B cell (primary cell): ENCODE measurements at regions not wholly inside any gene's neighbourhood (a gene's known extent, or its start where the extent isn't known, plus 50 kb on each side); places are given as distances from the start of the nearest gene placed in this dataset.

Source experiments
- ATAC-seq: fragments of 200-7000 bp; cut with Tn5 transposase; one replicate; pipeline ENCODE4 v1.10.0; 2021; ENCODE audit warnings: low read depth, mild to moderate bottlenecking, moderate number of reproducible peaks, moderate library complexity
- CTCF ChIA-PET: fragments of 350-600 bp; sonication (Branson Sonifier 250); formaldehyde crosslinking; loops from one replicate; lab custom pipeline; 2021; ENCODE audit warnings: antibody characterized with exemption, inconsistent platforms; lab: Charles Lee
- POLR2A ChIA-PET: fragments of 350-600 bp; sonication (Branson Sonifier 250); formaldehyde crosslinking; loops from one replicate; lab custom pipeline; 2021; ENCODE audit warnings: antibody characterized with exemption; lab: Charles Lee
- DNase-seq: peaks from one replicate; pipeline ENCODE4 v3.0.0; 2013
- H2AFZ ChIP-seq: 2 replicates; pipeline ENCODE4 v1.6.1; 2012; ENCODE audit warnings: mild to moderate bottlenecking, low read depth, low read length; ENCODE audit not compliant: insufficient read depth, poor library complexity, severe bottlenecking
- H3K27ac ChIP-seq, 2 donors: 1 replicate in 1 of 2; 2 replicates in 1 of 2; pipeline ENCODE4 v1.5.1; 2012 to 2013; ENCODE audit warnings: low read length in 2 of 2, mild to moderate bottlenecking in 2 of 2, moderate library complexity in 1 of 2
- H3K27me3 ChIP-seq, 4 experiments: fragments of 200-600 bp in 1 of 4; sonication (generic) in 1 of 4; replicated peaks in 1 of 4; 1 replicate in 2 of 4; 2 replicates in 2 of 4; pipeline versions ENCODE4 v1.6.1 to v1.7.0; 2013 to 2016; ENCODE audit warnings: low read length in 3 of 4, mild to moderate bottlenecking in 2 of 4, mixed read lengths in 1 of 4, moderate library complexity in 1 of 4; ENCODE audit not compliant: insufficient read depth in 4 of 4, control insufficient read depth in 3 of 4; ENCODE audit errors: control extremely low read depth in 1 of 4
- H3K36me3 ChIP-seq, 2 experiments: replicated peaks in 1 of 2; 1 replicate in 1 of 2; 2 replicates in 1 of 2; pipeline versions ENCODE4 v1.6.1 to v1.7.1; 2013; ENCODE audit warnings: low read length in 1 of 2; ENCODE audit not compliant: insufficient read depth in 2 of 2, control insufficient read depth in 1 of 2; ENCODE audit errors: control extremely low read depth in 1 of 2, extremely low read depth in 1 of 2
- H3K4me1 ChIP-seq, 2 donors: fragments of 200-600 bp in 1 of 2; sonication (generic) in 1 of 2; 1 replicate in 1 of 2; 2 replicates in 1 of 2; pipeline versions ENCODE4 v1.5.1 to v1.6.1; 2013 to 2017; ENCODE audit warnings: low read length in 2 of 2; ENCODE audit not compliant: control insufficient read depth in 2 of 2, insufficient read depth in 2 of 2
- H3K4me2 ChIP-seq: replicated peaks from 2 replicates; pipeline ENCODE3; 2012; ENCODE audit warnings: mild to moderate bottlenecking, low read depth, low read length; ENCODE audit not compliant: poor library complexity, severe bottlenecking
- H3K4me3 ChIP-seq, 5 experiments: fragments of 200-600 bp in 1 of 5; sonication (generic) in 1 of 5; 1 replicate in 3 of 5; 2 replicates in 2 of 5; pipeline versions ENCODE4 v1.5.1 to v1.7.0; 2011 to 2016; ENCODE audit warnings: low read length in 4 of 5, mild to moderate bottlenecking in 4 of 5, low read depth in 2 of 5, control low read depth in 1 of 5, moderate library complexity in 1 of 5; ENCODE audit not compliant: insufficient read depth in 1 of 5; ENCODE audit errors: control extremely low read depth in 1 of 5, extremely low read depth in 1 of 5
- H3K79me2 ChIP-seq: fragments of 200-600 bp; sonication (generic); one replicate; pipeline ENCODE4 v1.6.0; 2016; ENCODE audit warnings: low read length; ENCODE audit not compliant: control insufficient read depth, insufficient read depth
- H3K9ac ChIP-seq: fragments of 200-600 bp; sonication (generic); 2 replicates; pipeline ENCODE4 v1.6.1; 2017; ENCODE audit warnings: mild to moderate bottlenecking, low read length, moderate library complexity
- H3K9me3 ChIP-seq, 3 donors: one replicate each; pipeline versions ENCODE4 v1.6.1 to v1.7.1; 2013; ENCODE audit warnings: low read length in 2 of 3; ENCODE audit not compliant: control insufficient read depth in 2 of 3, insufficient read depth in 1 of 3; ENCODE audit errors: control extremely low read depth in 1 of 3
- H4K20me1 ChIP-seq: 2 replicates; pipeline ENCODE4 v1.6.0; 2012; ENCODE audit warnings: mild to moderate bottlenecking, low read length; ENCODE audit not compliant: insufficient read depth, control insufficient read depth, poor library complexity, severe bottlenecking
- H3K27ac Mint-ChIP-seq: one replicate; pipeline ENCODE4 v1.8.0; 2021; ENCODE audit warnings: mixed read lengths
- H3K27me3 Mint-ChIP-seq: one replicate; pipeline ENCODE4 v1.8.0; 2021; ENCODE audit warnings: mixed read lengths
- H3K4me1 Mint-ChIP-seq: one replicate; pipeline ENCODE4 v1.8.0; 2021; ENCODE audit warnings: mixed read lengths
- H3K4me3 Mint-ChIP-seq: one replicate; pipeline ENCODE4 v1.8.0; 2021; ENCODE audit warnings: mixed read lengths
- H3K9me3 Mint-ChIP-seq: one replicate; pipeline ENCODE4 v1.8.0; 2022; ENCODE audit warnings: mixed read lengths; ENCODE audit not compliant: insufficient read depth
- EZH2 ChIP-seq: IDR thresholded peaks from 2 replicates; pipeline ENCODE4 v1.6.1; 2012; ENCODE audit warnings: borderline replicate concordance, low read depth, mild to moderate bottlenecking, moderate library complexity, low read length; ENCODE audit not compliant: insufficient read depth, poor library complexity, severe bottlenecking
- WGBS: methylation state at CpG from one replicate; pipeline ENCODE4 v1.1.5; 2013; ENCODE audit warnings: missing lambda C conversion rate; ENCODE audit not compliant: insufficient coverage; 5-methylcytosine and 5-hydroxymethylcytosine counted together
- intact Hi-C: fragments of 100-400 bp; cut with micrococcal nuclease; formaldehyde crosslinking; loops from one replicate; pipeline ENCODE4 v1.10.0; 2022
- TF ChIP-seq, protein P1 (sequence below): fragments of 200-600 bp; IDR thresholded peaks from one replicate; pipeline ENCODE4 v1.8.0; 2022; ENCODE audit warnings: antibody characterized with exemption, mild to moderate bottlenecking

DNA sequence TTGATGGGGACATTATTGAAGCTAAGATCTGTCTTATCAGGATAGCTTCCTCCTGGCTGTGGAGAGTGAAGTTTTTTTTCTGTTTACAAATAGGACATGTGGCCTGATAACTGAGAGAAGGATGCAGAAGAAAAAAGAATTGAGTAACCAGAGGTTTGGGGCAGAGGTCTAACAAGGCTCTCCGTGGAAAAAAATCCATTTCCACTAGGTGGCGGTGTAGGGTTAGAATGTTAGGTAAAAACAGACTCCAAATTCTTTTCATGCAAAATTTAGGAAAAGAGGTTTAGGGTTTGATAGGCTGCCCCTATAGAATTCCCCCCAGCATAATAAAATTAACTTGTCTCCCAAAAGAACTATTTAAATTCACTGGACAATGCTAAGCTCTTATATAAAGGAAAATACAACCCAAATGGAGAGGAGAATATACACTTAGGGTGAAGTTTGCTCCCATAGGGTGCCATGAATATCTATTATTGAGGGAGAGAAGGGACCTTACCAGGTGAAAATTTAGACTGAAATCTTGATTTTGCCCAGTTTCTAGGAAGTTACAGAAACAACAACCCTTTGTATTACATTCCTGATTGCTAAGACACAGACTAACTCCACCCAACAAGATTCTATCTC is 1560.4 kb downstream of the OTOL1 start:
- POLR2A ChIA-PET = no interaction called here
- TF ChIP-seq, protein P1, sequence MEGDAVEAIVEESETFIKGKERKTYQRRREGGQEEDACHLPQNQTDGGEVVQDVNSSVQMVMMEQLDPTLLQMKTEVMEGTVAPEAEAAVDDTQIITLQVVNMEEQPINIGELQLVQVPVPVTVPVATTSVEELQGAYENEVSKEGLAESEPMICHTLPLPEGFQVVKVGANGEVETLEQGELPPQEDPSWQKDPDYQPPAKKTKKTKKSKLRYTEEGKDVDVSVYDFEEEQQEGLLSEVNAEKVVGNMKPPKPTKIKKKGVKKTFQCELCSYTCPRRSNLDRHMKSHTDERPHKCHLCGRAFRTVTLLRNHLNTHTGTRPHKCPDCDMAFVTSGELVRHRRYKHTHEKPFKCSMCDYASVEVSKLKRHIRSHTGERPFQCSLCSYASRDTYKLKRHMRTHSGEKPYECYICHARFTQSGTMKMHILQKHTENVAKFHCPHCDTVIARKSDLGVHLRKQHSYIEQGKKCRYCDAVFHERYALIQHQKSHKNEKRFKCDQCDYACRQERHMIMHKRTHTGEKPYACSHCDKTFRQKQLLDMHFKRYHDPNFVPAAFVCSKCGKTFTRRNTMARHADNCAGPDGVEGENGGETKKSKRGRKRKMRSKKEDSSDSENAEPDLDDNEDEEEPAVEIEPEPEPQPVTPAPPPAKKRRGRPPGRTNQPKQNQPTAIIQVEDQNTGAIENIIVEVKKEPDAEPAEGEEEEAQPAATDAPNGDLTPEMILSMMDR = peak; percentile 29
- no peak for TF ChIP-seq EZH2

DNA sequence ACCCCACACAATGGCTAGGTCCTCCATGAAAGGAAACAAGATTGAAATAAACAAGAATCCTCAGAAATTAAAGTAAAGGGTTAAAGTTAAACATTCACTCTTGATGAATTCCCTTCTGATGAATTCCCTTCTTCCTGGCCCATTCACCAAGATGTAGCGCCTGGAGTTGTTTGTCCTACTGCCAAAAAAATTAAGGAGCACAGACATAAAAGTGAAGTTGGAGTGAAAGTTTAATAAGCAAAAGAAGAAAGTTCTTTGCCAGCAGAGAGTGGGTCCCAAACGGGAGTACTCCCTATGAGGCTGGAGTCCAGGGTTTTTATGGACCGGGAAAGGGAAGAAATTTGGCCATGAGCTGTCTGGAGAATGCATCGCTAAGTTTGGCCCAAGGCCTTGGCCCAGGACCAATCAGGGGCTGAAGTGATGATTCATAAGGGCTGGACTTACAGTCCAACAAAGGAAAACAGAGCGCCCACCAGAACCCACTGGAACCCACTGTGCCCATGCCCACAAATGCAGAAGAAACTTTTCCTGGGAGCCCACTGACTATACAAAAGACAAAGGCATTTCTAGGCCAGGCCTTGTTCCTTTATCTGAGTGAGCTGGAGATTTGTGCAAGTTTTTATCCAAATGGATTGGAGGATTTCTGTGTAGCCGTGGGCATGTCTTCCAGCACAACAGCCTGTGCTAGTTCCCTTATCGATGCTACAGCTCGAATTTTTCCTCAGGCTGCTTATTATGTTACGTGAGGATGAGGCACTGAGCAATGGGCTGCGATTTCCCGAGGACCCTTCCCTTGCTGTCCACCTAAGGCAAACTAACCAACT is 1561.6 kb downstream of the OTOL1 start:
- Histone ChIP-seq H3K4me2 (no peak overlapping the region), H3K27me3 (no peaks in the 10 kb centered on the region), H2AFZ (no peak overlapping the region), H3K9me3 (no peaks in the 10 kb centered on the region), H3K79me2 (no peaks in the 10 kb centered on the region), H4K20me1 (no peaks in the 10 kb centered on the region), H3K4me3 (no peak overlapping the region), H3K27ac (no peak overlapping the region), H3K36me3 (no peaks in the 10 kb centered on the region), H3K9ac (no peak overlapping the region), H3K4me1 (no peaks in the 10 kb centered on the region)
- ChIA-PET POLR2A (no interaction called here), CTCF (no interaction called here)
- TF ChIP-seq, protein P1 = no peak
- TF ChIP-seq EZH2 = no peak
- Mint-ChIP-seq H3K27me3 (no peaks in the 10 kb centered on the region), H3K4me3 (no peak overlapping the region), H3K27ac (no peak overlapping the region), H3K9me3 (no peaks in the 10 kb centered on the region), H3K4me1 (no peaks in the 10 kb centered on the region)
- ATAC-seq = no peak
- 95% methylated on average over 4 of the region's 11 CpGs for WGBS
- intact Hi-C loops = no loop called here
- DNase-seq = no peak

More for the DNA sequence above, 1560.4 kb downstream of the OTOL1 start:
- H3K4me3 Mint-ChIP-seq = no peak overlapping the region
- no peak overlapping the region for H3K4me2 ChIP-seq
- H3K9ac ChIP-seq = no peak overlapping the region
- no peaks in the 10 kb centered on the region for H3K79me2 ChIP-seq
- CTCF ChIA-PET = no interaction called here
- no peaks in the 10 kb centered on the region for H3K27me3 Mint-ChIP-seq
- H4K20me1 ChIP-seq = no peaks in the 10 kb centered on the region
- H3K4me1 Mint-ChIP-seq = no peaks in the 10 kb centered on the region
- H3K27ac ChIP-seq = no peak overlapping the region
- H3K27ac Mint-ChIP-seq = no peak overlapping the region
- H2AFZ ChIP-seq = no peak overlapping the region
- H3K9me3 ChIP-seq = no peaks in the 10 kb centered on the region
- H3K4me1 ChIP-seq = no peaks in the 10 kb centered on the region
- no CpG with 5 or more reads among the region's 2 CpGs for WGBS
- ATAC-seq (no peak), DNase-seq (no peak)
- no peaks in the 10 kb centered on the region for H3K9me3 Mint-ChIP-seq
- H3K27me3 ChIP-seq = no peaks in the 10 kb centered on the region
- H3K36me3 ChIP-seq = no peaks in the 10 kb centered on the region
- no peak overlapping the region for H3K4me3 ChIP-seq
- intact Hi-C loops = no loop called here
